Peyer's patch (tissue), 4 donors: ENCODE measurements at regions not wholly inside any gene's neighbourhood (a gene's known extent, or its start where the extent isn't known, plus 50 kb on each side); places are given as distances from the start of the nearest gene placed in this dataset.

Source experiments
- CTCF ChIP-seq, 6 experiments: fragments of 450-650 bp in 4 of 6; fragments of 200-600 bp in 2 of 6; sonication (generic) in 1 of 6; IDR thresholded peaks; one replicate each; pipeline ENCODE4 v1.5.1; 2017 to 2019; ENCODE audit warnings: antibody characterized with exemption in 6 of 6, mild to moderate bottlenecking in 3 of 6, moderate library complexity in 1 of 6
- POLR2A ChIP-seq, 2 donors: fragments of 450-650 bp; IDR thresholded peaks; one replicate each; pipeline ENCODE4 v1.5.1; 2017; ENCODE audit warnings: antibody characterized with exemption in 2 of 2, mild to moderate bottlenecking in 2 of 2, moderate library complexity in 2 of 2

- no peak for TF ChIP-seq CTCF (IDR thresholded peaks at IDR 0.05)
- no peak for TF ChIP-seq POLR2A (IDR thresholded peaks at IDR 0.05)
Measured at GRCh38 chr12:67452119-67452805, 183.1 kb downstream of the CAND1 start.
